ENCODE measurements at regions not wholly inside any gene's neighbourhood (a gene's known extent, or its start where the extent isn't known, plus 50 kb on each side); places are given as distances from the start of the nearest gene placed in this dataset.

- intact Hi-C loops (cut with DNase I; ENCODE audit: low total_unique reads) (no loop called here), in situ Hi-C loops (cut with MboI; ENCODE audit: low sequenced_read_pairs in 4 of 4) (no loop called here)
- H3K36me3 ChIP-seq = no peaks in the 10 kb centered on the region
- no peaks in the 10 kb centered on the region for H3K27me3 ChIP-seq
- ATAC-seq (no peak), DNase-seq (no peak)
- no peaks in the 10 kb centered on the region for H3K9me3 ChIP-seq
- TF ChIP-seq POLR2A (IDR thresholded peaks at IDR 0.05) (no peak), CTCF (IDR thresholded peaks at IDR 0.05 in 4 of 5, conservative IDR thresholded peaks at IDR 0.05 in 1 of 5) (no peak)
- H3K4me3 ChIP-seq = no peak overlapping the region
- H3K27ac ChIP-seq = no peak overlapping the region
- no peaks in the 10 kb centered on the region for H3K4me1 ChIP-seq
Measured at GRCh38 chr2:401019-401679, 113.3 kb upstream of the ALKAL2 start.

GRCh38 chr2:397926-398325, 110.0 kb upstream of the ALKAL2 start:
- TF ChIP-seq POLR2A (IDR thresholded peaks at IDR 0.05) (no peak), CTCF (IDR thresholded peaks at IDR 0.05 in 4 of 5, conservative IDR thresholded peaks at IDR 0.05 in 1 of 5) (no peak)
- no peaks in the 10 kb centered on the region for H3K4me1 ChIP-seq
- no peaks in the 10 kb centered on the region for H3K27me3 ChIP-seq
- no peak overlapping the region for H3K4me3 ChIP-seq
- in situ Hi-C loops (cut with MboI; ENCODE audit: low sequenced_read_pairs in 4 of 4) (no loop called here), intact Hi-C loops (cut with DNase I; ENCODE audit: low total_unique reads) (no loop called here)
- no peaks in the 10 kb centered on the region for H3K36me3 ChIP-seq
- no peak for ATAC-seq
- no peak overlapping the region for H3K27ac ChIP-seq
- no peak for DNase-seq
- H3K9me3 ChIP-seq = no peaks in the 10 kb centered on the region

DNA sequence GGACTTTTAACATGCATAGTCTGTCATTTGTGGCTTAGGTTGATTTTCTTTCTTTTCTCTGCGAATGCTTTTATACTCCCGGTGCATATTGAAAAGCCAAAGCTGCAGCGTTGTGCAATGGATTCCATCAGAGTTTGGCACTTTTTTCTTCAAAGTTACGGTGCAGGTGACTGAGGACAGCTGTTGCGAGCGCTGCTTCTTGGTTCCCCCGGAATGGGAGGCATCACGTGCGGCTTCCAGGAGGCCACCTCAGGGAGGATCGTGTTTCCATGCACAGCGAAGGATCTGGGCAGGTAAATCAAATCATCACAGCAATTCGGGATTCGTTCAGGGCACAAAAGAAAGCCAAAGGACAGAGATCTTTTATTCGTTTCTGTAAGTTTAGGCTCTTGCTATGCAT, 109.6 kb upstream of the ALKAL2 start:
- Histone ChIP-seq H3K4me1 (no peaks in the 10 kb centered on the region), H3K27ac (no peak overlapping the region), H3K4me3 (no peak overlapping the region), H3K9me3 (no peaks in the 10 kb centered on the region), H3K27me3 (no peaks in the 10 kb centered on the region), H3K36me3 (no peaks in the 10 kb centered on the region)
- intact Hi-C loops (cut with DNase I; ENCODE audit: low total_unique reads) (no loop called here), in situ Hi-C loops (cut with MboI; ENCODE audit: low sequenced_read_pairs in 4 of 4) (no loop called here)
- TF ChIP-seq POLR2A (IDR thresholded peaks at IDR 0.05) (no peak), CTCF (IDR thresholded peaks at IDR 0.05 in 4 of 5, conservative IDR thresholded peaks at IDR 0.05 in 1 of 5) (no peak)
- ATAC-seq = no peak
- no peak for DNase-seq

- Histone ChIP-seq H3K36me3 (no peaks in the 10 kb centered on the region), H3K27me3 (no peaks in the 10 kb centered on the region), H3K27ac (no peak overlapping the region), H3K9me3 (no peaks in the 10 kb centered on the region), H3K4me1 (no peaks in the 10 kb centered on the region), H3K4me3 (no peak overlapping the region)
- DNase-seq = no peak
- TF ChIP-seq POLR2A (IDR thresholded peaks at IDR 0.05) (no peak), CTCF (IDR thresholded peaks at IDR 0.05 in 4 of 5, conservative IDR thresholded peaks at IDR 0.05 in 1 of 5) (no peak)
- no peak for ATAC-seq
- in situ Hi-C loops (cut with MboI; ENCODE audit: low sequenced_read_pairs in 4 of 4) (no loop called here), intact Hi-C loops (cut with DNase I; ENCODE audit: low total_unique reads) (no loop called here)
Measured at GRCh38 chr2:396903-397302, 109.0 kb upstream of the ALKAL2 start.

GRCh38 chr2:395886-396285, 108.0 kb upstream of the ALKAL2 start:
- TF ChIP-seq CTCF (IDR thresholded peaks at IDR 0.05 in 4 of 5, conservative IDR thresholded peaks at IDR 0.05 in 1 of 5) (no peak), POLR2A (IDR thresholded peaks at IDR 0.05) (no peak)
- H3K4me3 ChIP-seq = no peak overlapping the region
- DNase-seq (no peak), ATAC-seq (no peak)
- intact Hi-C loops (cut with DNase I; ENCODE audit: low total_unique reads) = no loop called here
- no peaks in the 10 kb centered on the region for H3K9me3 ChIP-seq
- in situ Hi-C loops (cut with MboI; ENCODE audit: low sequenced_read_pairs in 4 of 4) = no loop called here
- H3K4me1 ChIP-seq = no peaks in the 10 kb centered on the region
- no peak overlapping the region for H3K27ac ChIP-seq
- H3K27me3 ChIP-seq = no peaks in the 10 kb centered on the region
- H3K36me3 ChIP-seq = no peaks in the 10 kb centered on the region

All from gastrocnemius medialis (tissue), 4 donors.